GM12878 (cell line): ENCODE measurements at regions not wholly inside any gene's neighbourhood (a gene's known extent, or its start where the extent isn't known, plus 50 kb on each side); places are given as distances from the start of the nearest gene placed in this dataset.

Experiments
- ATAC-seq: fragments of 200-7000 bp; cut with Tn5 transposase; 3 replicates; pipeline ENCODE4 v1.9.1; 2020; ENCODE audit warnings: mild to moderate bottlenecking, moderate library complexity
- BruUV-seq: library from RNA; stranded (reverse); fragments of 400-500 nt; replicated peaks from 2 replicates; lab custom pipeline; 2021; lab: Mats Ljungman, UMichigan
- CTCF ChIA-PET: fragments of 300-600 bp; sonication (Branson Sonifier 250); formaldehyde crosslinking; extraction: SDS; loops from one replicate; lab custom pipeline; 2021; ENCODE audit warnings: inconsistent platforms; lab: Yijun Ruan, JAX
- POLR2A ChIA-PET: fragments of 350-600 bp; formaldehyde crosslinking; extraction: SDS; loops from one replicate; lab custom pipeline; 2021; ENCODE audit warnings: inconsistent platforms; lab: Charles Lee
- RAD21 ChIA-PET: fragments of 300-600 bp; sonication (Branson Sonifier 250); formaldehyde crosslinking; loops from one replicate; lab custom pipeline; 2023; ENCODE audit warnings: antibody characterized with exemption; ENCODE audit not compliant: unreplicated experiment; lab: Charles Lee
- SMC1A ChIA-PET: fragments of 300-600 bp; sonication (Branson Sonifier 250); formaldehyde crosslinking; loops from one replicate; lab custom pipeline; 2023; ENCODE audit not compliant: unreplicated experiment, uncharacterized antibody; lab: Charles Lee
- DNase-seq: peaks from one replicate; pipeline ENCODE4 v3.0.0-alpha.2; 2011; ENCODE audit warnings: low read depth, low spot score
- FAIRE-seq: peaks from 3 replicates; lab custom pipeline; 2011; peaks lifted over from hg19 to GRCh38; lab: Jason Lieb, UNC
- H2AFZ ChIP-seq: 2 replicates; pipeline ENCODE4 v1.6.0; 2011; ENCODE audit warnings: low read depth, low read length, control low read depth; ENCODE audit not compliant: control insufficient read depth
- H3K27ac ChIP-seq: 2 replicates; pipeline ENCODE4 v1.5.1; 2011; ENCODE audit warnings: control low read depth; ENCODE audit not compliant: control insufficient read depth, insufficient read depth
- H3K27me3 ChIP-seq, 2 experiments: replicated peaks in 1 of 2; 2 replicates each; pipeline versions ENCODE4 v1.6.0 to v1.6.1; 2011; ENCODE audit warnings: low read length in 1 of 2; ENCODE audit not compliant: control insufficient read depth in 2 of 2, insufficient read depth in 2 of 2
- H3K36me3 ChIP-seq, 2 experiments: 2 replicates each; pipeline ENCODE4 v1.5.1; 2011; ENCODE audit warnings: low read length in 1 of 2; ENCODE audit not compliant: control insufficient read depth in 2 of 2, insufficient read depth in 2 of 2
- H3K4me1 ChIP-seq: 2 replicates; pipeline ENCODE4 v1.6.1; 2011; ENCODE audit warnings: mild to moderate bottlenecking, low read length, moderate library complexity, mixed read lengths; ENCODE audit not compliant: control insufficient read depth, insufficient read depth
- H3K4me2 ChIP-seq: 2 replicates; pipeline ENCODE4 v1.6.0; 2011; ENCODE audit warnings: control low read depth; ENCODE audit not compliant: control insufficient read depth, insufficient read depth
- H3K4me3 ChIP-seq: fragments of 200-600 bp; sonication (generic); 2 replicates; pipeline ENCODE4 v1.5.1; 2016
- H3K79me2 ChIP-seq: 2 replicates; pipeline ENCODE4 v1.6.0; 2011; ENCODE audit warnings: low read length; ENCODE audit not compliant: control insufficient read depth, insufficient read depth
- H3K9ac ChIP-seq: 2 replicates; pipeline ENCODE4 v1.8.0; 2011; ENCODE audit warnings: low read length, control low read depth, mixed read lengths; ENCODE audit not compliant: control insufficient read depth, insufficient read depth
- H3K9me3 ChIP-seq: replicated peaks from 3 replicates; pipeline ENCODE4 v1.5.1; 2011; ENCODE audit warnings: mild to moderate bottlenecking, low read length; ENCODE audit not compliant: control insufficient read depth, insufficient read depth
- H4K20me1 ChIP-seq: 2 replicates; pipeline ENCODE4 v1.6.0; 2011; ENCODE audit not compliant: control insufficient read depth, insufficient read depth
- BCL11A ChIP-seq: IDR thresholded peaks from 2 replicates; pipeline ENCODE4 v1.6.1; 2011; ENCODE audit warnings: low read depth, low read length
- CHD4 ChIP-seq: fragments of 200-600 bp; sonication (generic); IDR thresholded peaks from 2 replicates; pipeline ENCODE4 v1.6.1; 2016; ENCODE audit warnings: mild to moderate bottlenecking
- ETV6 ChIP-seq, 2 experiments: fragments of 450-650 bp in 1 of 2; IDR thresholded peaks in 1 of 2; conservative IDR thresholded peaks in 1 of 2; 2 replicates each; pipeline ENCODE4 v1.6.1; 2014; ENCODE audit warnings: antibody characterized with exemption in 1 of 2, borderline replicate concordance in 1 of 2, low read depth in 1 of 2, mild to moderate bottlenecking in 1 of 2, moderate library complexity in 1 of 2
- EZH2 ChIP-seq: IDR thresholded peaks from 2 replicates; pipeline ENCODE4 v1.6.1; 2012; ENCODE audit warnings: low read depth, mild to moderate bottlenecking, control low read depth, inconsistent platforms, low read length, borderline replicate concordance; ENCODE audit not compliant: control insufficient read depth
- HDAC2 ChIP-seq: fragments of 200-600 bp; sonication (generic); IDR thresholded peaks from 2 replicates; pipeline ENCODE4 v1.6.1; 2017
- IKZF1 ChIP-seq: fragments of 450-650 bp; conservative IDR thresholded peaks from 2 replicates; pipeline ENCODE4 v1.6.1; 2017; ENCODE audit warnings: antibody characterized with exemption, mild to moderate bottlenecking
- KAT2A ChIP-seq: conservative IDR thresholded peaks from 2 replicates; pipeline ENCODE4 v1.6.1; 2011; ENCODE audit warnings: low read depth, low read length; ENCODE audit not compliant: control insufficient read depth
- KDM1A ChIP-seq: fragments of 200-600 bp; sonication (generic); IDR thresholded peaks from 2 replicates; pipeline ENCODE4 v1.6.1; 2016; ENCODE audit warnings: borderline replicate concordance
- NBN ChIP-seq: fragments of 450-650 bp; IDR thresholded peaks from 2 replicates; pipeline ENCODE4 v1.6.1; 2016
- NFXL1 ChIP-seq: fragments of 450-650 bp; IDR thresholded peaks from 2 replicates; pipeline ENCODE4 v1.6.1; 2017; ENCODE audit warnings: antibody characterized with exemption, mild to moderate bottlenecking, borderline replicate concordance
- PAX5 ChIP-seq: IDR thresholded peaks from 2 replicates; pipeline ENCODE4 v1.6.1; 2011; ENCODE audit warnings: low read depth, low read length, borderline replicate concordance
- PBX3 ChIP-seq: IDR thresholded peaks from 2 replicates; pipeline ENCODE4 v1.6.1; 2011; ENCODE audit warnings: mild to moderate bottlenecking, low read depth, low read length, moderate library complexity; ENCODE audit not compliant: insufficient replicate concordance
- POU2F2 ChIP-seq: IDR thresholded peaks from 3 replicates; pipeline ENCODE4 v1.6.1; 2011; ENCODE audit warnings: low read depth, mild to moderate bottlenecking, low read length, borderline replicate concordance
- SREBF1 ChIP-seq: IDR thresholded peaks from 2 replicates; pipeline ENCODE4 v1.6.1; 2012; ENCODE audit warnings: mild to moderate bottlenecking, low read length
- SUPT20H ChIP-seq: IDR thresholded peaks from 2 replicates; pipeline ENCODE4 v1.6.1; 2011; ENCODE audit warnings: low read depth, mild to moderate bottlenecking, low read length, moderate library complexity, borderline replicate concordance; ENCODE audit not compliant: control insufficient read depth
- ZNF274 ChIP-seq: IDR thresholded peaks from one replicate; pipeline ENCODE4 v1.8.0; 2011; ENCODE audit not compliant: insufficient read length, insufficient read depth
- WGBS: methylation state at CpG from one replicate; pipeline ENCODE4 v1.1.6; 2016; ENCODE audit warnings: low lambda C conversion rate; ENCODE audit not compliant: insufficient replicate concordance, insufficient coverage; ENCODE audit errors: missing lambda C conversion rate; 5-methylcytosine and 5-hydroxymethylcytosine counted together
- in situ Hi-C: fragments of 300-500 bp; cut with MboI; formaldehyde crosslinking; loops from 9 replicates; pipeline ENCODE4 v1.14.3; 2018; ENCODE audit warnings: mixed read lengths
- intact Hi-C: fragments of 100-400 bp; cut with micrococcal nuclease; formaldehyde crosslinking; loops from one replicate; pipeline ENCODE4 v1.14.2; 2022; ENCODE audit not compliant: unreplicated experiment
- TF ChIP-seq, protein P1 (sequence below): fragments of 450-650 bp; formaldehyde crosslinking; IDR thresholded peaks from 2 replicates; pipeline ENCODE4 v1.4.0; 2022; ENCODE audit warnings: mild to moderate bottlenecking, moderate library complexity

DNA sequence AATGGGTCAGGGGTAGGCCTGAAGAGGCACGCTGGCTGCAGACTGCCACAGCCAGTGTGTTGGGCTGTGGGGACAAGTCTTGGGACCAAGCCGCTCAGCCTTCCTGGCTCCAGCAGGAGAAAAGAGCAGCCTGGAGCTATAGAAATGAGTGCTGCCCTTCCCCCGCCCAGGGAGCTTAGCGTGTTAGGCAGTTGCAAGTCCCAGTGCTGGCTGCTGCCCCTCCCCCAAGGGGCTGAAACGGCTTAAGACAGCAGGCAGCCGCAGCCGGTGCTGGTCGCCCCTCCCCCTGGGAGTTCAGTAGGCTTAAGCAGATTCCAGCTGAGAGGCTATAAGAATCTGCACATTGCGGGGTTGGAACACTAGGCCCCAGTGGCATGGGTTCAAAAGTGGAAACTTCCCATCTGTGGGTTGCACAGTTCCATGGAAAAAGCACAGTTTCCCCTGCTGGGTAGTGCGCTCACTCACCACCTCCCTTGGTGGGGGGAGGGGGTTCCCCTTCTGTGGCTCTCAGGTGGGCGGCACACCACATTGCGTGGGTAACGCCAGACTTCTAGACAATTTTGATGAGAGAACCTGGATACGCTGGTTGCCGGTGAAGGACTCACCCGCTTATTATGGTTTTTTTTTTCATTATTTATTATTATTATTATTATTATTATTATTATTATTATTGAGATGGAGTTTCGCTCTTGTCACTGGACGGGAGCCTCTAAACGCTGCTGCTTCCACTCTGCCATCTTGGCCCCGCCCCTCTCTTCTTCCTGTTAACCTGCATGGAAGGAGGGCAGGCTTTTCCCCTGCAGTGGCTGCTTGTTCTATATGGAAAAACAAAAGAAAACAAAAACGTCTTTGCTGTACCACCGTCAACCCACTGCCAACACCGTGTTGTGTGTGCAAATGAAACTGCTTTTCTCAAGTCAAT is 151.1 kb downstream of the CXCL12 start (continued):
- TF ChIP-seq, protein P1, sequence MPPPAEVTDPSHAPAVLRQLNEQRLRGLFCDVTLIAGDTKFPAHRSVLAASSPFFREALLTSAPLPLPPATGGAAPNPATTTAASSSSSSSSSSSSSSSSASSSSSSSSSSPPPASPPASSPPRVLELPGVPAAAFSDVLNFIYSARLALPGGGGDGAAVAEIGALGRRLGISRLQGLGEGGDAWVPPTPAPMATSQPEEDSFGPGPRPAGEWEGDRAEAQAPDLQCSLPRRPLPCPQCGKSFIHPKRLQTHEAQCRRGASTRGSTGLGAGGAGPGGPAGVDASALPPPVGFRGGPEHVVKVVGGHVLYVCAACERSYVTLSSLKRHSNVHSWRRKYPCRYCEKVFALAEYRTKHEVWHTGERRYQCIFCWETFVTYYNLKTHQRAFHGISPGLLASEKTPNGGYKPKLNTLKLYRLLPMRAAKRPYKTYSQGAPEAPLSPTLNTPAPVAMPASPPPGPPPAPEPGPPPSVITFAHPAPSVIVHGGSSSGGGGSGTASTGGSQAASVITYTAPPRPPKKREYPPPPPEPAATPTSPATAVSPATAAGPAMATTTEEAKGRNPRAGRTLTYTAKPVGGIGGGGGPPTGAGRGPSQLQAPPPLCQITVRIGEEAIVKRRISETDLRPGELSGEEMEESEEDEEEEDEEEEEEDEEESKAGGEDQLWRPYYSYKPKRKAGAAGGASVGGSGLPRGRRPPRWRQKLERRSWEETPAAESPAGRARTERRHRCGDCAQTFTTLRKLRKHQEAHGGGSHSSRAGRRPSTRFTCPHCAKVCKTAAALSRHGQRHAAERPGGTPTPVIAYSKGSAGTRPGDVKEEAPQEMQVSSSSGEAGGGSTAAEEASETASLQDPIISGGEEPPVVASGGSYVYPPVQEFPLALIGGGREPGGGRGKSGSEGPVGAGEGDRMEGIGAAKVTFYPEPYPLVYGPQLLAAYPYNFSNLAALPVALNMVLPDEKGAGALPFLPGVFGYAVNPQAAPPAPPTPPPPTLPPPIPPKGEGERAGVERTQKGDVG (CRISPR knock-in tag) = no peak

GRCh38 chr10:44217274-44217820 is 167.6 kb downstream of the CXCL12 start:
- WGBS = 70% methylated on average over 3 of the region's 3 CpGs
- H3K36me3 ChIP-seq = no peaks in the 10 kb centered on the region
- H3K4me3 ChIP-seq = no peak overlapping the region
- H3K4me2 ChIP-seq = no peak overlapping the region
- H2AFZ ChIP-seq = no peak overlapping the region
- H3K9me3 ChIP-seq = peaks cover 3% of the 10 kb centered on the region; the same call in 1 of the 3 replicates
- H3K9ac ChIP-seq = no peak overlapping the region
- H3K79me2 ChIP-seq = no peaks in the 10 kb centered on the region
- no peak for FAIRE-seq
- RAD21 ChIA-PET = no interaction called here
- H4K20me1 ChIP-seq = no peaks in the 10 kb centered on the region
- CTCF ChIA-PET = no interaction called here
- ATAC-seq = no peak
- in situ Hi-C loops (no loop called here), intact Hi-C loops (no loop called here)
- H3K27me3 ChIP-seq = no peaks in the 10 kb centered on the region
- SMC1A ChIA-PET = interaction anchor here (1.0 kb wide), 1 partner anchor 32 kb away, joined by 3 read pairs; no protein-coding TSS in a partner anchor
- POLR2A ChIA-PET = no interaction called here
- TF ChIP-seq SUPT20H = no peak
- no peak for TF ChIP-seq CHD4
- no peak for TF ChIP-seq KDM1A
- TF ChIP-seq PAX5 = no peak
- TF ChIP-seq ZNF274 = no peak
- TF ChIP-seq IKZF1 = no peak
- no peak for TF ChIP-seq HDAC2
- no peak for TF ChIP-seq EZH2
- TF ChIP-seq POU2F2 = no peak
- no peak for TF ChIP-seq PBX3
- no peak for TF ChIP-seq NBN
- no peak for TF ChIP-seq NFXL1
- no peak for TF ChIP-seq KAT2A
- no peak for TF ChIP-seq SREBF1
- no peak for TF ChIP-seq ETV6 (conservative IDR thresholded peaks at IDR 0.05 in 1 of 2, IDR thresholded peaks at IDR 0.05 in 1 of 2; ENCODE audit: borderline replicate concordance in 1 of 2, low read depth in 1 of 2)
- TF ChIP-seq BCL11A = no peak
- TF ChIP-seq, all 136 proteins: peak for 0
- H3K4me1 ChIP-seq = no peaks in the 10 kb centered on the region
- H3K27ac ChIP-seq = no peak overlapping the region
- no peak for DNase-seq
- BruUV-seq = no TSS peak
